ENCODE measurements at regions not wholly inside any gene's neighbourhood (a gene's known extent, or its start where the extent isn't known, plus 50 kb on each side); places are given as distances from the start of the nearest gene placed in this dataset.

GRCh38 chr18:44321868-44322590, 358.7 kb upstream of the SETBP1 start:
- TF ChIP-seq POLR2AphosphoS5 (IDR thresholded peaks at IDR 0.05) (no peak), EP300 (IDR thresholded peaks at IDR 0.05) (no peak), POLR2A (IDR thresholded peaks at IDR 0.05) (no peak)
- TF ChIP-seq, protein P1, sequence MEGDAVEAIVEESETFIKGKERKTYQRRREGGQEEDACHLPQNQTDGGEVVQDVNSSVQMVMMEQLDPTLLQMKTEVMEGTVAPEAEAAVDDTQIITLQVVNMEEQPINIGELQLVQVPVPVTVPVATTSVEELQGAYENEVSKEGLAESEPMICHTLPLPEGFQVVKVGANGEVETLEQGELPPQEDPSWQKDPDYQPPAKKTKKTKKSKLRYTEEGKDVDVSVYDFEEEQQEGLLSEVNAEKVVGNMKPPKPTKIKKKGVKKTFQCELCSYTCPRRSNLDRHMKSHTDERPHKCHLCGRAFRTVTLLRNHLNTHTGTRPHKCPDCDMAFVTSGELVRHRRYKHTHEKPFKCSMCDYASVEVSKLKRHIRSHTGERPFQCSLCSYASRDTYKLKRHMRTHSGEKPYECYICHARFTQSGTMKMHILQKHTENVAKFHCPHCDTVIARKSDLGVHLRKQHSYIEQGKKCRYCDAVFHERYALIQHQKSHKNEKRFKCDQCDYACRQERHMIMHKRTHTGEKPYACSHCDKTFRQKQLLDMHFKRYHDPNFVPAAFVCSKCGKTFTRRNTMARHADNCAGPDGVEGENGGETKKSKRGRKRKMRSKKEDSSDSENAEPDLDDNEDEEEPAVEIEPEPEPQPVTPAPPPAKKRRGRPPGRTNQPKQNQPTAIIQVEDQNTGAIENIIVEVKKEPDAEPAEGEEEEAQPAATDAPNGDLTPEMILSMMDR (IDR thresholded peaks at IDR 0.05): no peak

Measured in gastroesophageal sphincter (tissue), 3 donors.